ENCODE measurements at regions not wholly inside any gene's neighbourhood (a gene's known extent, or its start where the extent isn't known, plus 50 kb on each side); places are given as distances from the start of the nearest gene placed in this dataset.

- H3K27me3 ChIP-seq (ENCODE audit: control insufficient read depth, insufficient read depth, low read length) = no peaks in the 10 kb centered on the region
- no peak for TF ChIP-seq CTCF (IDR thresholded peaks at IDR 0.05; ENCODE audit: insufficient read depth, low read length, poor library complexity, severe bottlenecking)
- DNase-seq (ENCODE audit: low read depth) = no peak
- no peak overlapping the region for H3K4me3 ChIP-seq (ENCODE audit: low read depth, low read length)
- H3K36me3 ChIP-seq (ENCODE audit: control insufficient read depth, insufficient read depth, low read length) = no peaks in the 10 kb centered on the region
Measured at GRCh38 chr13:81591528-81592220, 1250.7 kb upstream of the SPRY2 start.

- Histone ChIP-seq H3K36me3 (ENCODE audit: control insufficient read depth, insufficient read depth, low read length) (no peaks in the 10 kb centered on the region), H3K4me3 (ENCODE audit: low read depth, low read length) (no peak overlapping the region), H3K27me3 (ENCODE audit: control insufficient read depth, insufficient read depth, low read length) (no peaks in the 10 kb centered on the region)
- no peak for DNase-seq (ENCODE audit: low read depth)
- no peak for TF ChIP-seq CTCF (IDR thresholded peaks at IDR 0.05; ENCODE audit: insufficient read depth, low read length, poor library complexity, severe bottlenecking)
Measured at GRCh38 chr13:81582381-81582780, 1241.5 kb upstream of the SPRY2 start.

GRCh38 chr13:81577601-81578195 lies 1236.8 kb upstream of the SPRY2 start:
- H3K4me3 ChIP-seq (ENCODE audit: low read depth, low read length) = no peak overlapping the region
- TF ChIP-seq CTCF (IDR thresholded peaks at IDR 0.05; ENCODE audit: insufficient read depth, low read length, poor library complexity, severe bottlenecking) = no peak
- H3K36me3 ChIP-seq (ENCODE audit: control insufficient read depth, insufficient read depth, low read length) = no peaks in the 10 kb centered on the region
- no peak for DNase-seq (ENCODE audit: low read depth)
- no peaks in the 10 kb centered on the region for H3K27me3 ChIP-seq (ENCODE audit: control insufficient read depth, insufficient read depth, low read length)

- no peak for DNase-seq (ENCODE audit: low read depth)
- no peaks in the 10 kb centered on the region for H3K36me3 ChIP-seq (ENCODE audit: control insufficient read depth, insufficient read depth, low read length)
- no peak for TF ChIP-seq CTCF (IDR thresholded peaks at IDR 0.05; ENCODE audit: insufficient read depth, low read length, poor library complexity, severe bottlenecking)
- H3K4me3 ChIP-seq (ENCODE audit: low read depth, low read length) = no peak overlapping the region
- no peaks in the 10 kb centered on the region for H3K27me3 ChIP-seq (ENCODE audit: control insufficient read depth, insufficient read depth, low read length)
Measured at GRCh38 chr13:81568824-81569223, 1227.9 kb upstream of the SPRY2 start.

GRCh38 chr13:81565849-81566248 lies 1224.9 kb upstream of the SPRY2 start:
- no peak for DNase-seq (ENCODE audit: low read depth)
- no peaks in the 10 kb centered on the region for H3K27me3 ChIP-seq (ENCODE audit: control insufficient read depth, insufficient read depth, low read length)
- no peaks in the 10 kb centered on the region for H3K36me3 ChIP-seq (ENCODE audit: control insufficient read depth, insufficient read depth, low read length)
- H3K4me3 ChIP-seq (ENCODE audit: low read depth, low read length) = no peak overlapping the region
- TF ChIP-seq CTCF (IDR thresholded peaks at IDR 0.05; ENCODE audit: insufficient read depth, low read length, poor library complexity, severe bottlenecking) = no peak

- H3K4me3 ChIP-seq (ENCODE audit: low read depth, low read length) = no peak overlapping the region
- H3K36me3 ChIP-seq (ENCODE audit: control insufficient read depth, insufficient read depth, low read length) = no peaks in the 10 kb centered on the region
- no peak for TF ChIP-seq CTCF (IDR thresholded peaks at IDR 0.05; ENCODE audit: insufficient read depth, low read length, poor library complexity, severe bottlenecking)
- no peak for DNase-seq (ENCODE audit: low read depth)
- no peaks in the 10 kb centered on the region for H3K27me3 ChIP-seq (ENCODE audit: control insufficient read depth, insufficient read depth, low read length)
Measured at GRCh38 chr13:81563091-81563490, 1222.2 kb upstream of the SPRY2 start.
